GM19351 (cell line): ENCODE measurements at regions not wholly inside any gene's neighbourhood (a gene's known extent, or its start where the extent isn't known, plus 50 kb on each side); places are given as distances from the start of the nearest gene placed in this dataset.
A peak's percentile ranks its signal among the peaks of the same experiment; 100 is the strongest.

ENCODE experiments used
- ATAC-seq: cut with Tn5 transposase; IDR thresholded peaks from one replicate; pipeline ENCODE4 v1.9.1; 2021; ENCODE audit warnings: mild to moderate bottlenecking, moderate library complexity; ENCODE audit not compliant: unreplicated experiment

GRCh38 chr4:22220965-22221364 lies 272.4 kb upstream of the KCNIP4 start:
- no peak for ATAC-seq

- ATAC-seq = no peak
Measured at GRCh38 chr4:22217480-22217879, 268.9 kb upstream of the KCNIP4 start.

GRCh38 chr4:22216278-22216677 lies 267.7 kb upstream of the KCNIP4 start:
- ATAC-seq = no peak

- ATAC-seq = no peak
Measured at GRCh38 chr4:22215084-22215483, 266.5 kb upstream of the KCNIP4 start.

- no peak for ATAC-seq
Measured at GRCh38 chr4:22203711-22204011, 255.1 kb upstream of the KCNIP4 start.

GRCh38 chr4:22202975-22203710 lies 254.6 kb upstream of the KCNIP4 start:
- no peak for ATAC-seq

- ATAC-seq = no peak
Measured at GRCh38 chr4:22202246-22202974, 253.8 kb upstream of the KCNIP4 start.

GRCh38 chr4:22201256-22201655 lies 252.7 kb upstream of the KCNIP4 start:
- no peak for ATAC-seq

- ATAC-seq = no peak
Measured at GRCh38 chr4:22196551-22196950, 248.0 kb upstream of the KCNIP4 start.

GRCh38 chr4:22192084-22192511 lies 243.5 kb upstream of the KCNIP4 start:
- ATAC-seq = no peak

GRCh38 chr4:22191565-22191964 lies 243.0 kb upstream of the KCNIP4 start:
- no peak for ATAC-seq

GRCh38 chr4:22190855-22191254 lies 242.3 kb upstream of the KCNIP4 start:
- ATAC-seq = no peak

GRCh38 chr4:22187203-22187820 lies 238.7 kb upstream of the KCNIP4 start:
- no peak for ATAC-seq

- ATAC-seq = no peak
Measured at GRCh38 chr4:22181736-22182135, 233.2 kb upstream of the KCNIP4 start.

- no peak for ATAC-seq
Measured at GRCh38 chr4:22179124-22179874, 230.7 kb upstream of the KCNIP4 start.

GRCh38 chr4:22174640-22175039 lies 226.1 kb upstream of the KCNIP4 start:
- ATAC-seq = peak; percentile 68

- no peak for ATAC-seq
Measured at GRCh38 chr4:22170353-22170752, 221.8 kb upstream of the KCNIP4 start.

- ATAC-seq = no peak
Measured at GRCh38 chr4:22167201-22167600, 218.6 kb upstream of the KCNIP4 start.

GRCh38 chr4:22162454-22162853 lies 213.9 kb upstream of the KCNIP4 start:
- no peak for ATAC-seq

GRCh38 chr4:22130741-22131140 lies 182.2 kb upstream of the KCNIP4 start:
- no peak for ATAC-seq

GRCh38 chr4:22129454-22130029 lies 181.0 kb upstream of the KCNIP4 start:
- no peak for ATAC-seq
